Retina (tissue), 1 donor: ENCODE measurements at regions not wholly inside any gene's neighbourhood (a gene's known extent, or its start where the extent isn't known, plus 50 kb on each side); places are given as distances from the start of the nearest gene placed in this dataset.

Experiments
- DNase-seq: peaks from one replicate; pipeline ENCODE4 v3.0.0-alpha.2; 2016

DNA sequence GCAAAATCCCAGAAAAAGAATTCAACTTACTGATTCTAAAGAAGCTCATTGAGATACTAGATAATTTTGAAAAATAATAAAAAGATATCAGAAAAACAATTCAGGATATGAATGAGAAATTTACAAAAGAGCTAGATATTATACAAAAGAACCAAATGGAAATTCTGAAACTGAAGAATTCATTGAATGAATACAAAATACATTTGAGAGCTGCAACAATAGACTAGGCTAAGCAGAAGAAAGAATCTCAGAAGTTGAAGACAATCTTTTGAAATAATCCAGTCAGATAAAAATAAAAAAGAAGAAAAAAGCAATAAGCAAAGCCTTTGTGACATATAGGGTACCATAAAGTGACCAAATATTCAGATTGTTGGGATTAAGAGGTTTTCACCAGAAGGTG, 206.0 kb downstream of the CD109 start:
- DNase-seq = no peak

DNA sequence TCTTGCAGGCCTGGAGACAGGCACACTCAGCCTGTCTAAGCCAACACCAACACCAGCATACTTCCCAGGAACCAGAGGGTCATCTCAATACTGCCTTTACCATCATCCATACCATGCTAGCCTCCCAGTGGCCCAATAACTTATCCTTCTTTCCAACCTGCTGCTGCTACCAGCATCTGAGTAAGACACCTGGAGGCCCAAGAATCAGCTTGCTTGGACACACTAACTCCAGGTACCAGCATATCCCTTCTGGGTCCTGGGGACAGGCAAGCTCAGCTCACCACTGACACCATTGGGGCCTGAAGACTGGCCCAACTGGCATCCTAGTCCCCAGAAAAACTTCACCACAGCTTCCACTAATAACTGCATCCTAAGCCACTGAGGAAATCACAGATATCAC, 205.3 kb downstream of the CD109 start:
- DNase-seq = no peak

DNA sequence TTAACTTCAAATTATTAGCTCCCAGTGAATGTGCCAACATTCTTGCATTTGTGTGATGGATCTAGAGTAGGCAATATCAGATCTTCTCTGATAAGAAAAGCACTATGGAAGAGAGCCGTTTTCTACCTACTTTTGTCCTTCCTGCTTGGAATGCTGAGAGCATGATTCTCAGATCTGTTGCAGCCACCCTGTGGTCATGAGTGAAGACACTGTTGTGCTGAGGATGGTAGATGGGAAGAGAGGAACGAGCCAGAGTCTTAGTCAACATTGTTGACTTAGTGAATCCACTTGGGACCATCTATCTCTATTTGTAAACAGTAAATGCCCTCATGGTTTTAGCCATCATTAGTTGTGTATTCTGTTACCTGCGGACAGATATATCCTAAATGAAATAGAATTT, 202.6 kb downstream of the CD109 start:
- no peak for DNase-seq

DNA sequence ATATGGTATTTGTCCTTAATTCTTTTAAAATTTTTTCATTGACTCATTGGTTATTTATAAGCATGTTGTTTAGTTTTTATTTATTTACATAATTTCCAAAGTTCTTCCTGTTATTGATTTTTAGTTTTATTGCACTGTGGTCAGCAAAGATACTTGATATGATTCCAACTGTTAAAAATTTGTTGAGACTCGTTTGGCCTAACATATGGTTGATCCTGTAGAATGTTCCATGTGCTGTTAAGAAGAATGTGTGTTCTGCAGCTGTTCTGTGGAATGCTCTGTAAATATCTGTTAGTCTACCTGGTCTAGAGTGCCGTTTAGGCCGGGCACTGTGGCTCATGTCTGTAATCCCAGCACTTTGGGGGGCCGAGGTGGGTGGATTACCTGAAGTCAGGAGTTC, 197.7 kb downstream of the CD109 start:
- no peak for DNase-seq

DNA sequence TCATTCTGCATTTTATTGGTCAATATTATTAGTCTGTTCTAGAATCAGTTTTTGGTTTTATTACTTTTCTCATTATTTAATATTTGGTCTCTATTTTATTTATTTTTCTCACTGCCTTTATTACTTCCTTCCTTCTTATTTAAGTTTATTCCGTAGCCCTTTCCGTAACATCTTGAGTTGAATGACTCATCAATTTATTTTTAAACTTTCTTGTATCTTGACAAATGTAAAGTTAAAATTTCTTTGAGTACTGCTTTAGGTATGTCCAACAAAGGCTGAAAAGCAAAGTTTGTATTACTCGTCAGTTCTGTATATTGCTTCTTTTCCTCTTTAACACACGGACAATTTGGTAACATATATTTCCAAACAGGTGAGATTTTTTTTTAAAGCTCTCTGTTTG, 192.0 kb downstream of the CD109 start:
- no peak for DNase-seq

DNA sequence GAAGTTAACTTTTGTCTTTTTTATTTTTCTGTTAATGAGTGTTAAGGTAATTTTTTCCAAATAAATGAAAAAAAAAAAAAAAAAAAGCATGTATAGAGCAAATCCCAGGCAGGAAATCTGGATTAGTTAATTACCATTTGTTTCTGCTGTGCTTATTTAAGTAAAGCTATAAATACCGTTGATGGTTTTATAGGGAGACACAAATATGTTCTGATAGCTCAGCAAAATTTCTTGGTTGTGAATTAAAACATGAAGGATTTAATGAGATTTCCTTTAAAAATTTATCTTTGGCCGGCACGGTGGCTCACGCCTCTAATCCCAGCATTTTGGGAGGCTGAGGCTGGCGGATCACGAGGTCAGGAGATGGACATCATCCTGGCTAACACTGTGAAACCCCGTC, 189.4 kb downstream of the CD109 start:
- no peak for DNase-seq

DNA sequence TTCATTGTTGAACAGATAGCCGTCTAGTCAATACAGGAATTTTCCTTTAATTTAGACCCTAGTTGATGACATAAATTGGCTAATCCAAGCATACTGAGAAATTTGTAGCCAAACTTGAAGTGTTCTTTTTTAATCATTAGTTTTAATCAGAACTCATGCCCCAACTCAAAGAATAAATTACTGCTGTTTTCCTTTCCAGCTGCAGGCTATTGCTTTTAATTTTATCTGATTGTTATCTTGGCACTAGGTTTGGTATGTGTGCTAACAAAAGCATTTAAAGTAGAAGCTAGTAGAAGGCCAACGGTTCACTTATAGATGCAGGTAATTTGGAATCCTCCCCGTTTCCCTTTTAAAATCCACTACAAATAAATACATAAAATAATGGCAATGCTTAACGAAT, 188.5 kb downstream of the CD109 start:
- no peak for DNase-seq

DNA sequence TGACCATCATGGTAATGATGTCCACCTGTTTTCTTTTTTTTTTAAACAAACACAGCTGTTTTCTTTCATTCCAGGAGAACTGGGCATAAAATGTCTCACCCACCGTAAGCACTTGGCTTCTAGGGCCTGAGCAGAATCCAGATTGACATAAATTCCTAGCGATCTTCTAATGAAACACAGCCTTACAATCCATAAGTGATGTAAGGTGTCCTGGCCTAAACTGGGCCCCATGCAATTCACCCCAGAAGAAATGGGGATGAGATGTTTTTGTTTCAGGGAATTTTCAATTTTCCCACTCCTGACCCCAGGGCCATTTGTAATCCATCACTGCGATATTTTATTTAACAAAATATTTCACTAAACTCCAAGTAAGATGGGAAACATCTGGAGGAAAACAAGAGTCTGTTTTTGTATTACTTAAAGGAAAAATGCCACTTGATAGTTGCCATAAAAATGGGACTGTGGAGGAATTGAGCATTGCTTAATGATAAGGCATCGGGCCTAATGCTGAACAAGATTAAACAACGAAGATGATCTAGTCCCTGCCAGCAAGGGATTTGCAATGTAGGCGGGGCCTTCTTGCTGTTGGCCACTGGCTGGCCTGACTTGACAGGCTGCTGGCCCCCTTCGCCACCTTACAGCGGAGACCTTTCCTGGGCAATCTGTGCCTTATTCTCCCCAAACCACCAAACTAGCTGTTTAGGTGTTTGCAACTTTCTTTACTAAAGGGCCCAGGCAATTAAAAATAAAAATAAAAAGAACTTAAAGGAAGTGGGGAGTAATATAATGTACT, 183.7 kb downstream of the CD109 start:
- no peak for DNase-seq

DNA sequence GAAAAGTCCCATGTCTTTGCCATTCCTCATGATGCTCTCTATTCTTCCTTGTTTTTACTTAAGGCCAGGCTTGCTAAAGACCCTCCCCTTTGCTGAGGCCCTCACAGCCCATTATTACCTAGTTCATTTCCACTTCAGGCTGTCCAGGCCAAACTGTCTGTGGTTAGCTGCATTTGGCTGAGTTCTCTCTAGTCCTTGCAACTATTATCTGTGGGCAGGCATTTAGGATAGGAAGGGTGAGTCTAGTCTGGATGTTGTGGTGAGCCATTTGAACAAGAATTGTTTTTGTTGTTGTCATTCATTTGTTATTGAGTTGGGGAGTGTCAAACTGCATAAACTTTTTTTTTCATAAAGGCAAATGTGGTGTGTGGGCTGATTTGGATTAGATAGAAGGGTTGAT, 182.4 kb downstream of the CD109 start:
- DNase-seq = no peak
